Liver (tissue), 3 donors: ENCODE measurements at regions not wholly inside any gene's neighbourhood (a gene's known extent, or its start where the extent isn't known, plus 50 kb on each side); places are given as distances from the start of the nearest gene placed in this dataset.

Source experiments
- CTCF ChIP-seq: fragments of 150-350 bp; IDR thresholded peaks from 2 replicates; pipeline ENCODE4 v1.5.1; 2017; ENCODE audit warnings: improper control_type of control experiment, low read depth, low read length; ENCODE audit not compliant: missing input control
- GABPA ChIP-seq, 2 donors: IDR thresholded peaks in 1 of 2; conservative IDR thresholded peaks in 1 of 2; 2 replicates each; pipeline ENCODE4 v1.6.1; 2016; ENCODE audit warnings: antibody characterized with exemption in 2 of 2, mild to moderate bottlenecking in 1 of 2, moderate library complexity in 1 of 2
- donor health status: healthy.
- donor health status: healthy.

GRCh38 chr11:133598906-133599305 lies 66.6 kb upstream of the OPCML start:
- TF ChIP-seq CTCF (no peak), GABPA (IDR thresholded peaks at IDR 0.05 in 1 of 2, conservative IDR thresholded peaks at IDR 0.05 in 1 of 2) (no peak)
